ENCODE measurements at regions not wholly inside any gene's neighbourhood (a gene's known extent, or its start where the extent isn't known, plus 50 kb on each side); places are given as distances from the start of the nearest gene placed in this dataset.
"Not testable (repeated sequence)": the region's sequence is repeated elsewhere in the genome, so short reads cannot be mapped to it uniquely, and the experiment has no call there.

DNA sequence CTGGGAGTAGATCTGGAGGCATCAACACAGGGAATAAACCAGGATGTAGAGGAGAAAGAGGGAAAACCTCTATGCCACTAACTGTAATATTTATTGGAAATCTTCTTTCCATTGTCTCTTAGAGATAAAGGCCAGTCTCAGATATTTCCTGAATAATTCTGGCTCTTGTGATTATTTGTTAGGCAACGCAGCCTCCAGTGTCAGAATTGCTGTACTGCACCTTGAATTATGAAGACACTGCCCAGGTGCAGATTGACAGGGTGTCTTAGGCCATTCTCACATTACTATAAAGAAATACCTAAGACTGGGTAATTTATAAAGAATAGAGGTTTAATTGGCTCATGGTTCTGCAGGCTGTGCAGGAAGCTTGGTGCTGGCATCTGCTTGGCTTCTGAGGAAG, 100.7 kb upstream of the ZDHHC15 start:
- no peak for DNase-seq (ENCODE audit: low spot score)
- TF ChIP-seq, protein P1, sequence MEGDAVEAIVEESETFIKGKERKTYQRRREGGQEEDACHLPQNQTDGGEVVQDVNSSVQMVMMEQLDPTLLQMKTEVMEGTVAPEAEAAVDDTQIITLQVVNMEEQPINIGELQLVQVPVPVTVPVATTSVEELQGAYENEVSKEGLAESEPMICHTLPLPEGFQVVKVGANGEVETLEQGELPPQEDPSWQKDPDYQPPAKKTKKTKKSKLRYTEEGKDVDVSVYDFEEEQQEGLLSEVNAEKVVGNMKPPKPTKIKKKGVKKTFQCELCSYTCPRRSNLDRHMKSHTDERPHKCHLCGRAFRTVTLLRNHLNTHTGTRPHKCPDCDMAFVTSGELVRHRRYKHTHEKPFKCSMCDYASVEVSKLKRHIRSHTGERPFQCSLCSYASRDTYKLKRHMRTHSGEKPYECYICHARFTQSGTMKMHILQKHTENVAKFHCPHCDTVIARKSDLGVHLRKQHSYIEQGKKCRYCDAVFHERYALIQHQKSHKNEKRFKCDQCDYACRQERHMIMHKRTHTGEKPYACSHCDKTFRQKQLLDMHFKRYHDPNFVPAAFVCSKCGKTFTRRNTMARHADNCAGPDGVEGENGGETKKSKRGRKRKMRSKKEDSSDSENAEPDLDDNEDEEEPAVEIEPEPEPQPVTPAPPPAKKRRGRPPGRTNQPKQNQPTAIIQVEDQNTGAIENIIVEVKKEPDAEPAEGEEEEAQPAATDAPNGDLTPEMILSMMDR (IDR thresholded peaks at IDR 0.05; ENCODE audit: extremely low read depth, missing control alignments), result no peak

DNA sequence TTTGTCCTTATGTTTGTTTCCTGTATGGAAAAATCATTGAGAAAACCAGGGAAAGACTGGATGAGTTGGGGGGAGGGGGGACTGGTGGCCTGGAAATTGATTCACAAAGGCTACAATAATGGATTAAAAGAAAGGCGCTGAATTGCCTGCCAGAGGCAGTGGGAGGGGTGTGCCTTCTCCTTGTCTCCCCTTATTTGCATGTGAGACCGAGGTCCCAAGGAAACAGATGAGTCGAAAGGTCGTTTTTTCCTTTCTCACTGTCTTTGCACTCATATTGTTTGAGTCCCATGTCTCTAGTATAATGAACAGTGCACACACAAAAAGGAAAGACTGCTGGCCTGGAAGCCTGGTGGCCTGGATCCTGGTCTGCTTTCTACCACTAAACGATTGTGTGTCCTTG, 86.6 kb upstream of the ZDHHC15 start:
- TF ChIP-seq, protein P1 (IDR thresholded peaks at IDR 0.05; ENCODE audit: extremely low read depth, missing control alignments), result no peak
- DNase-seq (ENCODE audit: low spot score), result no peak

DNA sequence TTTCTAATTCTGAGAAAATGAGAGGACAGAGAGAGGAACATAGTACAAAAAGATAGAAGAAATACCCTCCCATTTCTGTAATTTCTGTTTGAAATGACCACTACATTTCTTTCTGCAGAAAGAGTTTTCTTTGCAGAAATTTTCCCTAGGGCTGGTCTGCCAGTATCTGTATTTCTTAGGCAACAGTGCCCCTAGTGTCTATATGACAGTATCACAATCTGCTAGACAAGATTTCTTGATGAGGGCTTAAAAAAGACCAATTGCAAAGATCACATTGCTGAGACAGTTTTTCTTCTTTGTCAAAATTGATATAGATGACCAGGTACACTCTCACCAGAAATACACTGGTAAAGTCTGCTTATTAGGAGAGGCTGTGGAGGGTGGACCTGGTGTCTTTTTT, 81.0 kb upstream of the ZDHHC15 start:
- DNase-seq (ENCODE audit: low spot score), result peak; percentile 13
- TF ChIP-seq, protein P1 (IDR thresholded peaks at IDR 0.05; ENCODE audit: extremely low read depth, missing control alignments), result no peak

DNA sequence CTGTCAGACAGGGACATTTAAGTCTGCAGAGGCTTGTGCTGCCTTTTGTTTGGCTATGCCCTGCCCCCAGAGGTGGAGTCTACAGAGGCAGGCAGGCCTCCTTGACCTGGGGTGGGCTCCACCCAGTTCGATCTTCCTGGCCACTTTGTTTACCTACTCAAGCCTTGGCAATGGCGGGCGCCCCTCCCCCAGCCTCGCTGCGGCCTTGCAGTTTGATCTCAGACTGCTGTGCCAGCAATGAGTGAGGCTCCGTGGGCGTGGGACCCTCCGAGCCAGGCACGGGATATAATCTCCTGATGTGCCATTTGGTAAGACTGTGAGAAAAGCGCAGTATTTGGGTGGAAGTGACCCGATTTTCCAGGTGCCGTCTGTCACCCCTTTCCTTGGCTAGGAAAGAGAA, 79.2 kb upstream of the ZDHHC15 start:
- DNase-seq (ENCODE audit: low spot score), result not testable (repeated sequence)

DNA sequence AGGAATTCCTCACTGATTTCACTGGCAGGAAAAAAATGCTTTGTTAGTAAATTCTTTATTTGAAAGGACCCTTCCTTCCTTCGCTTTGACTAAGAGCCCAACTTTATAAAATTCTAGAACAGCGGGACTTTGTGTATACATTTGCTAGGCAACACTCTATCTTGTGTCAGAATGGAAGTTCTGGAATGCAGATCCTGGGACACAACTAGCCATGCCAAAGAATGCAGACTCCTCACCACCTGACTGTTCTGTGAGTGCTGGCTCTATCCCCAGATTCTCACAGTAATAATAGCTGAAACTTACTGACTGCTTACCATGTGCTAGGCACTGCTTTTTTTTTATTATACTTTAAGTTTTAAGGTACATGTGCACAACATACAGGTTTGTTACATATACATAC, 73.3 kb upstream of the ZDHHC15 start:
- DNase-seq (ENCODE audit: low spot score), result no peak
- TF ChIP-seq, protein P1 (IDR thresholded peaks at IDR 0.05; ENCODE audit: extremely low read depth, missing control alignments), result no peak

DNA sequence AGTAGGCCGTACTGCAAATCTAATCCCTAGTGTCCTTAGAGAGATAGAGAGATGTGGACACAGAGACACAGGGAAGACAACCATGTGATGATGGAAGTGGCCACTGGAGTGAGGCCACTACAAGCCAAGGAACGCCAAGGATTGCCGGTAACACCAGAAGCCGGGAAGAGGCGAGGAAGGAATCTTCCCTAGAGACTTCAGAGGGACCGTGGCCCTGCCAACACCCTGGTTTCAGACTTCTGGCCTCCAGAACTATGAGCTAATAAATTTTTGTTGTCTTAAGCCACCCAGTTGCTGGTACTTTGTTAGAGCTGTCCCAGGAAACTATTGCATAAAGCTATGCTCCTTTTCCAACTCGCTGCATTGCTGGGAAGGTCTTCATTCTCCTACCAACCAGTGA, 70.3 kb upstream of the ZDHHC15 start:
- not testable (repeated sequence) for DNase-seq (ENCODE audit: low spot score)

DNA sequence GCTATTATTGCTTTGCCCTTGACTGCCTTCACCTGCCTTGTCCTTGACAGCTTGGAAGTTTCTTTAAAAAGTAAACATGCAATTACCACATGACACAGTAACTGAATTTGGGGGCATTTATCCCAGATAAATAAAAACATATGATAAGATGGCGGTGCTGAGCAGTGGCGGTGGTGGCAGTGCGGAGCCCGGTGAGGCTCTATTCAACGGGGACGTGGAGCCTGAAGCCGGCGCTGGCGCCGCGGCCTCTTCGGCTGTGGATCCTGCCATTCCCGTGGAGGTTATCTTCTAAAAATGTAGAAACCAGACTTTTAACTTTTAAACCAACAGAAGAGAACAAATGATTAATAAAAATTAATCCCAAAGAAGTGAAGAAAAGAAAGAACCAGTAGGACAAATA, 59.7 kb upstream of the ZDHHC15 start:
- TF ChIP-seq, protein P1 (IDR thresholded peaks at IDR 0.05; ENCODE audit: extremely low read depth, missing control alignments), result no peak
- no peak for DNase-seq (ENCODE audit: low spot score)
